ENCODE measurements at regions not wholly inside any gene's neighbourhood (a gene's known extent, or its start where the extent isn't known, plus 50 kb on each side); places are given as distances from the start of the nearest gene placed in this dataset.

DNA sequence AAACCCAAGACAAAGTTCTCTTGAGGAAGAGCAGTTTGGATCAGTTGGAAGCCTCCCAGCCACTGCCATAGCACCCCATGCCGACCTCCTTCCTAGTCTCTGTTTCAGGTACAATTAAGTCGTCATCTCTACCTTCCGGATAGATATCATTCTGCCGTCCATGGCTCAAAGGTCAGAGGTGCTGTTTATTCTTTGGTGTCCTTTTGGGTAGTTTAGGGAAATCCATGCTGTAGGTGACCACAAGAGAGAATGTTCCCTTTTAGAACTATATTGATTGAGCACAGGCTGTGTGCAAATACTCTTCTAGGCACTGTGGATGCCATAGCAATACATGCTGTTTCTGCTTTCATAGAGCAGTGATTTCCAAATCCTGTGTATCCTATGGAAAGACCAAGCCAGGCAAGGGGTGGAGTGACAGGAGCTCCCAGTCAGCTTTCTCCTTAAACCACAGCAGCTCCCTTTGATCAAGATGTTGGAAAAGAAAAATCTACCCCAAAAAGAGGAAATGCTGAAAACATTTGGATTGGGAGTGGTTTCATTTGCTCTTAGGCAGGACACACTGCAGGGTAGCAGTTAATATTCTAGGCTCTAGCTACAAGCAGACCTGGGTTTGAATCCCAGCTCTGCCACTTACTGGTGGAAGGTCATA is 127.9 kb downstream of the PALM2AKAP2 start:
- Histone ChIP-seq H3K27me3 (no peaks in the 10 kb centered on the region), H3K79me2 (no peaks in the 10 kb centered on the region), H3K27ac (no peak overlapping the region), H3K9me2 (replicated peaks; ENCODE audit: insufficient read depth) (no peaks in the 10 kb centered on the region), H3K36me3 (replicated peaks; ENCODE audit: insufficient read depth, low read depth) (no peaks in the 10 kb centered on the region), H4K20me1 (ENCODE audit: insufficient read depth, poor library complexity, severe bottlenecking) (no peaks in the 10 kb centered on the region), H2AFZ (no peak overlapping the region), H3K9me3 (ENCODE audit: low read depth) (no peaks in the 10 kb centered on the region), H3K4me3 (no peak overlapping the region), H3K4me1 (ENCODE audit: insufficient read depth) (peaks cover 11% of the 10 kb centered on the region), H3K4me2 (no peak overlapping the region)
- DNase-seq (ENCODE audit: low spot score) = no peak
- 79% methylated on average over 4 of the region's 4 CpGs for WGBS (ENCODE audit: low lambda C conversion rate, missing lambda C conversion rate)
- TF ChIP-seq EZH2phosphoT487 (IDR thresholded peaks at IDR 0.05; ENCODE audit: low read depth, severe bottlenecking, unreplicated experiment) = no peak

DNA sequence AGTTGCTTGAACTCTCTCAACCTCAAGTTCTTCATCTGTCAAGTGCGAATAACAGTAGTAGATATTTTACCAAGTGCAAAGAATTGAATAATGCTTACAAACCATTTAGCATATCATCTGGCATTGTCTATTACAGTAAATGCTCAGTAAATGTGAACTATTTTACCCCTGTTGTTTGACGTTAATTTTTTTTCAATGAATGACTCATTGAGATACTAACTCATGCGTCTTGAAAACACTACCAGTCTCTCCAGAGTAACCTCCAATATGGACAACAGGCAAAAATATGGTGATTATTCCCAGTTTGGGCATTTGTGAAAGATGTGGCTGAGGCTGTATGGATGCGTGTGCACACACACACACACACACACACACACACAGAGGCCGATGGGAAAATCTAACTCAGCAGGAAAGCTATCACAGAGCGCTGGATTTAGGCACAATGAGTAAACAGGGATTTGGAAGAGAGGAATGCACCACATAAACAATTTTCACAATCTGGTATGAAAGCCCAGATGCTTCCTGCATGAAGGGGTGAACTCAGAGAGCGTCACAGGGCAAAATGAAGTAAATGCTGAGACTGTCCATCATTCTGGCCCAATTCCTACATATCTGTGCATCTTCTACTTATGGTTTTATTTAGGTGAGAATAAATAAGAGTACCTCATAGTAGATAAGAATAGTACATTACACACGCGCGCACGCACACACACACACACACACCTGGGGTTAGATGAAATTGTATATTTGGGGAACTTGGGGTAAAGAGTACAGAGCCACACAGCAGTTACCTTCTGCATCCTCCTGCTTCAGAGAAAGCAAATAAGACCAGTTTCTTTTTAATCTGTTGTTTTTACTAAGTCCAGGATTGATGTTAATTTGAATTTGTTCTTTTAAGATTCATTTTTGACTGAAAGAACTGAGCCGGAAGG is 128.7 kb downstream of the PALM2AKAP2 start:
- WGBS (ENCODE audit: low lambda C conversion rate, missing lambda C conversion rate) = 87% methylated on average over 12 of the region's 12 CpGs

GRCh38 chr9:109910671-109911518 is 130.9 kb downstream of the PALM2AKAP2 start:
- Histone ChIP-seq H3K27ac (peak overlapping the region; percentile 70), H4K20me1 (ENCODE audit: insufficient read depth, poor library complexity, severe bottlenecking) (no peaks in the 10 kb centered on the region), H3K4me2 (no peak overlapping the region), H3K79me2 (no peaks in the 10 kb centered on the region), H2AFZ (peak overlapping the region; percentile 20), H3K4me3 (no peak overlapping the region), H3K36me3 (replicated peaks; ENCODE audit: insufficient read depth, low read depth) (no peaks in the 10 kb centered on the region), H3K9me3 (ENCODE audit: low read depth) (no peaks in the 10 kb centered on the region), H3K4me1 (ENCODE audit: insufficient read depth) (peaks cover 11% of the 10 kb centered on the region), H3K27me3 (no peaks in the 10 kb centered on the region), H3K9me2 (replicated peaks; ENCODE audit: insufficient read depth) (no peaks in the 10 kb centered on the region)
- 65% methylated on average over 5 of the region's 5 CpGs for WGBS (ENCODE audit: low lambda C conversion rate, missing lambda C conversion rate)
- TF ChIP-seq EZH2phosphoT487 (IDR thresholded peaks at IDR 0.05; ENCODE audit: low read depth, severe bottlenecking, unreplicated experiment) (no peak), CTCF (IDR thresholded peaks at IDR 0.05; ENCODE audit: poor library complexity) (no peak), EZH2 (IDR thresholded peaks at IDR 0.05; ENCODE audit: borderline replicate concordance) (no peak)
- DNase-seq (ENCODE audit: low spot score) = peak; percentile 52

More for the DNA sequence above, 128.7 kb downstream of the PALM2AKAP2 start:
- Histone ChIP-seq H3K27me3 (no peaks in the 10 kb centered on the region), H3K9me2 (replicated peaks; ENCODE audit: insufficient read depth) (no peaks in the 10 kb centered on the region), H3K79me2 (no peaks in the 10 kb centered on the region), H3K9me3 (ENCODE audit: low read depth) (no peaks in the 10 kb centered on the region), H3K36me3 (replicated peaks; ENCODE audit: insufficient read depth, low read depth) (no peaks in the 10 kb centered on the region), H3K4me3 (no peak overlapping the region), H3K4me1 (ENCODE audit: insufficient read depth) (peaks cover 11% of the 10 kb centered on the region), H3K27ac (no peak overlapping the region), H2AFZ (no peak overlapping the region), H3K4me2 (no peak overlapping the region), H4K20me1 (ENCODE audit: insufficient read depth, poor library complexity, severe bottlenecking) (no peaks in the 10 kb centered on the region)
- DNase-seq (ENCODE audit: low spot score) = no peak
- TF ChIP-seq CTCF (IDR thresholded peaks at IDR 0.05; ENCODE audit: poor library complexity) = no peak

Data from hepatocyte (in vitro differentiated cells).